ENCODE measurements at regions not wholly inside any gene's neighbourhood (a gene's known extent, or its start where the extent isn't known, plus 50 kb on each side); places are given as distances from the start of the nearest gene placed in this dataset.
"Not testable (repeated sequence)": the region's sequence is repeated elsewhere in the genome, so short reads cannot be mapped to it uniquely, and the experiment has no call there.

- no peaks in the 10 kb centered on the region for H3K9me3 ChIP-seq (ENCODE audit: control insufficient read depth in 1 of 2, low read length in 2 of 2)
- no peaks in the 10 kb centered on the region for H3K27me3 ChIP-seq (ENCODE audit: low read depth, low read length)
- H3K4me1 ChIP-seq (ENCODE audit: control insufficient read depth in 1 of 2, insufficient read depth in 2 of 2, low read length in 2 of 2), result no peaks in the 10 kb centered on the region
- no peak overlapping the region for H3K27ac ChIP-seq (ENCODE audit: low read length)
- no peak overlapping the region for H3K4me3 ChIP-seq (ENCODE audit: low read depth in 1 of 2, low read length in 2 of 2)
- H3K36me3 ChIP-seq (ENCODE audit: control insufficient read depth in 1 of 2, insufficient read depth in 2 of 2, low read length in 2 of 2), result no peaks in the 10 kb centered on the region
These were observed 146.1 kb downstream of the OR4C45 start for GRCh38 chr11:50178737-50179136.

DNA sequence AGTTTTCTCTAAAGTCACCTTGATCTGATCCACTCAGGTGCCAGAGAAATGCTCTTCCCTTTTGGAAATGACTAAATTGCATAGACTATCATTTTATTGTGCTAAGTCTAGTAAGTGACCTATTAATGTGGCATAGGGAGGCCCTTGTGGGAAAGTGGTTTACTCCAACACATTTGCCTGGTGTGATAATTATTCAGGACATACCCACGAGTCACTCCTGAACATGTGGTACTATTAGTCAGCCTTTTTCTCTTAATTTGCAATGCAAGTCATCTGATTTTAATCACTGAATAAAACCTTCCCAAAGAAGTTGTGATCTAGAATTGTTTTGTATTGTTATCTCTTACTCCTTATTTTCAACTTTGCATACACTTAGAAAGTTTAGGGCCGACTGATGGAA lies 148.7 kb downstream of the OR4C45 start:
- Histone ChIP-seq H3K36me3 (ENCODE audit: control insufficient read depth in 1 of 2, insufficient read depth in 2 of 2, low read length in 2 of 2) (no peaks in the 10 kb centered on the region), H3K4me1 (ENCODE audit: control insufficient read depth in 1 of 2, insufficient read depth in 2 of 2, low read length in 2 of 2) (no peaks in the 10 kb centered on the region), H3K27ac (ENCODE audit: low read length) (no peak overlapping the region), H3K4me3 (ENCODE audit: low read depth in 1 of 2, low read length in 2 of 2) (no peak overlapping the region), H3K27me3 (ENCODE audit: low read depth, low read length) (no peaks in the 10 kb centered on the region), H3K9me3 (ENCODE audit: control insufficient read depth in 1 of 2, low read length in 2 of 2) (no peaks in the 10 kb centered on the region)

DNA sequence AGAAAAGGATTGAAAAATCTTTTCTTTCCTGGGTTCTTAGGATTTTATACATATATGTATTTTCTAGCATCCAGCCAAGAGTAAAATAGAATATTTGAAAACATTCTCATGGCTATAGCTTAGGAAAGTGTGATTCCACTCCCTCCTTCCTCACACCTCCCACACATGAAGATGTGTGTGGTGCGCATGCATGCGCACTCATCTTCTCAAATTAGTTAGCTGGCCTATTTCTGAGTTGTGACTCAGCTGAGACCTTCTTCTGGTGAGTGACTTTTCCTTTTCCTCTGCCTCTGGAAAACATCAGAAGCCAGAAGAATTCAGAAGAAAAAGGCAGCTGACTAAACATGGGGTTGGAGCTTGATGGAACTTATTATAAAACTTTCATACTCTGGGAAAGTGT lies 149.8 kb downstream of the OR4C45 start:
- H3K9me3 ChIP-seq (ENCODE audit: control insufficient read depth in 1 of 2, low read length in 2 of 2), result no peaks in the 10 kb centered on the region
- no peaks in the 10 kb centered on the region for H3K36me3 ChIP-seq (ENCODE audit: control insufficient read depth in 1 of 2, insufficient read depth in 2 of 2, low read length in 2 of 2)
- H3K4me1 ChIP-seq (ENCODE audit: control insufficient read depth in 1 of 2, insufficient read depth in 2 of 2, low read length in 2 of 2), result no peaks in the 10 kb centered on the region
- H3K4me3 ChIP-seq (ENCODE audit: low read depth in 1 of 2, low read length in 2 of 2), result no peak overlapping the region
- no peak overlapping the region for H3K27ac ChIP-seq (ENCODE audit: low read length)
- H3K27me3 ChIP-seq (ENCODE audit: low read depth, low read length), result no peaks in the 10 kb centered on the region

GRCh38 chr11:50183170-50183569 lies 150.5 kb downstream of the OR4C45 start:
- H3K4me1 ChIP-seq (ENCODE audit: control insufficient read depth in 1 of 2, insufficient read depth in 2 of 2, low read length in 2 of 2); H3K4me3 ChIP-seq (ENCODE audit: low read depth in 1 of 2, low read length in 2 of 2); H3K27me3 ChIP-seq (ENCODE audit: low read depth, low read length); H3K36me3 ChIP-seq (ENCODE audit: control insufficient read depth in 1 of 2, insufficient read depth in 2 of 2, low read length in 2 of 2); H3K27ac ChIP-seq (ENCODE audit: low read length); H3K9me3 ChIP-seq (ENCODE audit: control insufficient read depth in 1 of 2, low read length in 2 of 2): not testable (repeated sequence)

DNA sequence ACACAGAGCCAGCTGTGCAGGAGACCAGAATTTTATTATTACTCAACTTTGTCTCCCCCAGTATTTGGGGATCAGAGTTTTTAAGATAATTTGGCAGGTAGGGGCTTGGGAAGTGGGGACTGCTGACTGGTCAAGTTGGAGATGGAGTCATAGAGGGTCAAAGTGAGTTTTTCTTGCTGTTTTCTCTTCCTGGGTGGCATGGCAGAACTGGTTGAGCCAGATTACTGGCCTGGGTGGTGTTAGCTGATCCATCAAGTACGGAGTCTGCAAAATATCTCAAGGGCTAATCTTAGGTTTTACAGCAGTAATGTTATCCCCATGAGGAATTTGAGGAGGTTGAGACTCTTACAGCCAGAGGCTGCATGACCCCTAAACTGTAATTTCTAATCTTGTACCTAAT lies 153.5 kb downstream of the OR4C45 start:
- Histone ChIP-seq H3K4me3 (ENCODE audit: low read depth in 1 of 2, low read length in 2 of 2) (no peak overlapping the region), H3K4me1 (ENCODE audit: control insufficient read depth in 1 of 2, insufficient read depth in 2 of 2, low read length in 2 of 2) (no peaks in the 10 kb centered on the region), H3K27ac (ENCODE audit: low read length) (no peak overlapping the region)

DNA sequence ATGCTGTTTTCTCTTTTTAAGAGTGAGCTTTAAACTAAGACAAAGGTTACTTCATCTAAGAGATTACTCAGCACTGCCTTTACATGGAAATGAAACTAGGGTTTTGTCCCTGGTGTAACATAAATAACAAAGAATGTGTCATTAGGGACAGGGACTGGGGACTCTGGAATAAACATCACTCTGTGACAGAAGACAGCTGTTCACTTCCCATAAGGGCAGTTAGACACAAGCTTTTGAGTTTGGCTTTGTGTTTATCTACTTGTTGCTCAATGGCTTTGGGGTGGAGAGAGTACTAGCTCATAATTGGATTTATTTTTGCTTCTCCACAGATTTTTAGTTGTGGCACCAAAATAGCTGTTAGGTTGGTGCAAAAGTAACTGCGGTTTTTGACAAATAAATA lies 154.5 kb downstream of the OR4C45 start:
- Histone ChIP-seq H3K27me3 (ENCODE audit: low read depth, low read length) (no peaks in the 10 kb centered on the region), H3K36me3 (ENCODE audit: control insufficient read depth in 1 of 2, insufficient read depth in 2 of 2, low read length in 2 of 2) (no peaks in the 10 kb centered on the region), H3K4me1 (ENCODE audit: control insufficient read depth in 1 of 2, insufficient read depth in 2 of 2, low read length in 2 of 2) (no peaks in the 10 kb centered on the region), H3K4me3 (ENCODE audit: low read depth in 1 of 2, low read length in 2 of 2) (no peak overlapping the region), H3K9me3 (ENCODE audit: control insufficient read depth in 1 of 2, low read length in 2 of 2) (peaks cover 0 to 2% of the 10 kb centered on the region in 2 donors), H3K27ac (ENCODE audit: low read length) (no peak overlapping the region)

More for the DNA sequence above, 153.5 kb downstream of the OR4C45 start:
- H3K9me3 ChIP-seq (ENCODE audit: control insufficient read depth in 1 of 2, low read length in 2 of 2), result peaks cover 0 to 2% of the 10 kb centered on the region in 2 donors
- H3K27me3 ChIP-seq (ENCODE audit: low read depth, low read length), result no peaks in the 10 kb centered on the region
- H3K36me3 ChIP-seq (ENCODE audit: control insufficient read depth in 1 of 2, insufficient read depth in 2 of 2, low read length in 2 of 2), result no peaks in the 10 kb centered on the region

DNA sequence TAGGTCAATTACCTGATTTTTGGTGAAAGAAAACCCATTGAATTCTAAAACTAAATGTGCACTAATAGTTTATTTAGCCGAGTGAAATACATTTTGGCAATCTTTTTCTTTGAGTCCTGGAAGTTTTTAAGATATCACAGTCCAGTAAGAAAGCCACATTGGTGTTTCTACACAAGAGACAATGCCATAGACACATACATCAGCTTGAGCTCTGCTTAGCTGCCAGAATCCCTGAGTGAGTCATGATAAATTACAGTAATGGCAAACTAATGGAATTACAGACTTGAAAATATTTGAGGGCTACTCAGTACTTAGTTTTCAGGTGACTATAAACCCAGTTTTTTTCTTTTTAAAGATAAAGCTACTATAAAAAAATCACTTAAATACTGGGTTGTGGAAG lies 155.4 kb downstream of the OR4C45 start:
- Histone ChIP-seq H3K9me3 (ENCODE audit: control insufficient read depth in 1 of 2, low read length in 2 of 2) (peaks cover 0 to 2% of the 10 kb centered on the region in 2 donors), H3K27me3 (ENCODE audit: low read depth, low read length) (no peaks in the 10 kb centered on the region), H3K36me3 (ENCODE audit: control insufficient read depth in 1 of 2, insufficient read depth in 2 of 2, low read length in 2 of 2) (no peaks in the 10 kb centered on the region), H3K4me1 (ENCODE audit: control insufficient read depth in 1 of 2, insufficient read depth in 2 of 2, low read length in 2 of 2) (no peaks in the 10 kb centered on the region), H3K27ac (ENCODE audit: low read length) (no peak overlapping the region), H3K4me3 (ENCODE audit: low read depth in 1 of 2, low read length in 2 of 2) (no peak overlapping the region)

DNA sequence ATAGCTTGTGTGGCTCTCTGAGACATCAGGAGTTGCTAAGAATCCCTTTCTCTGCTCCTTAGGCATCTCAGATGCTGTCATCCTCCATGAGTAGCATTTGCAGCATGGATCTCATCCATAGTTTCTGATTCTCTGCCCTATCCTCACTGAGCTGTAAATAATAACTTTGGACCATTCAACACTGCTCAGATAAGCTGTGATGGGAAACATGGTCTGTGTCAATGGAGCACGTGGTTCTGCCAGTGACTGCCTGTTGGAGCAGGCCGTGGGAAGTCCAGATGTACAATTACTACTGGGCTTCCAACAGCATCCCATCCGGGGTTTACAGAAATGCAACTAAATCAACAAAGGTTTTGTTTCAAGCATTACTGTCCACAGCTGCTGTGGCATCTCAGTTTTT lies 160.1 kb downstream of the OR4C45 start:
- Histone ChIP-seq H3K27me3 (ENCODE audit: low read depth, low read length) (no peaks in the 10 kb centered on the region), H3K4me1 (ENCODE audit: control insufficient read depth in 1 of 2, insufficient read depth in 2 of 2, low read length in 2 of 2) (no peaks in the 10 kb centered on the region), H3K4me3 (ENCODE audit: low read depth in 1 of 2, low read length in 2 of 2) (no peak overlapping the region), H3K9me3 (ENCODE audit: control insufficient read depth in 1 of 2, low read length in 2 of 2) (peaks cover 0 to 2% of the 10 kb centered on the region in 2 donors), H3K27ac (ENCODE audit: low read length) (no peak overlapping the region), H3K36me3 (ENCODE audit: control insufficient read depth in 1 of 2, insufficient read depth in 2 of 2, low read length in 2 of 2) (no peaks in the 10 kb centered on the region)

DNA sequence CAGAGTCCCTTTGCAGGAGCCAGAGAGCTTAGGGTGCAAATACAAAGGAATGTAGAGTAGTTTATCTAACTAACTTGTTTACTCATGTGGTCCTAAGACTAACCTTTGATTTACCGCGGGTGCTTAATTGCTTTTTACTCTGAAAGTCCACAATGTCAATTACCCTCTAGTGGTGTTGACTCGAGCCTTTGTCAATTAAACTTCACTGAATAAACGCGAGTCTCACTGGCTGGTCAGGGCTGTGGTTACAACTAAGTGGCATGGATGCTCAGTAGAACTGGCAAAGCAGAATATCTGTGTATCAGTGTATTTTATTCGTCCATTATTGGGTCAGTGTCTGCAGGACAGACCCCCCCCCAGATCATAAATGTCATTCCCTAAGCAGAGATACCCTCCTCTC lies 181.7 kb downstream of the OR4C45 start:
- no peaks in the 10 kb centered on the region for H3K36me3 ChIP-seq (ENCODE audit: control insufficient read depth in 1 of 2, insufficient read depth in 2 of 2, low read length in 2 of 2)
- H3K9me3 ChIP-seq (ENCODE audit: control insufficient read depth in 1 of 2, low read length in 2 of 2), result no peaks in the 10 kb centered on the region
- no peak overlapping the region for H3K4me3 ChIP-seq (ENCODE audit: low read depth in 1 of 2, low read length in 2 of 2)
- no peaks in the 10 kb centered on the region for H3K27me3 ChIP-seq (ENCODE audit: low read depth, low read length)
- no peaks in the 10 kb centered on the region for H3K4me1 ChIP-seq (ENCODE audit: control insufficient read depth in 1 of 2, insufficient read depth in 2 of 2, low read length in 2 of 2)
- no peak overlapping the region for H3K27ac ChIP-seq (ENCODE audit: low read length)

DNA sequence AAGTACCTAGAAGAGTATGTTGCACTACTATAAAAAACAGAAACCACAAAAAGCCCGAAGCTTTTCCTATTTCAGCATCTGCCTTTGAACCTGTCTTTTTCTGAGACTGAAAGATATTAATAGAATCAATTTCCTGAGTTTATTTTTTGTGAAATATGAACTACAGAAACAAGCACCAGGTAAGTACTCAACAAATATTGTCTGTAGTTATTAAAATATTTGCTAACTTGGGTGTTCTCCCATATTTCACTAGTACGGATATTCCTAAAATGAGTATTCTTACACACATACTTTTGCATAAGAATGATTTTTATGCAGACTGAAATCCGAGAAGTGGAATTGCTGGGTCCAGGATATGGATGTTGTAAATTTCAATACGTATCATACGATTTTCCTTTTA lies 188.0 kb downstream of the OR4C45 start:
- Histone ChIP-seq H3K27me3 (ENCODE audit: low read depth, low read length) (no peaks in the 10 kb centered on the region), H3K4me3 (ENCODE audit: low read depth in 1 of 2, low read length in 2 of 2) (no peak overlapping the region), H3K9me3 (ENCODE audit: control insufficient read depth in 1 of 2, low read length in 2 of 2) (no peaks in the 10 kb centered on the region), H3K36me3 (ENCODE audit: control insufficient read depth in 1 of 2, insufficient read depth in 2 of 2, low read length in 2 of 2) (no peaks in the 10 kb centered on the region), H3K4me1 (ENCODE audit: control insufficient read depth in 1 of 2, insufficient read depth in 2 of 2, low read length in 2 of 2) (no peaks in the 10 kb centered on the region), H3K27ac (ENCODE audit: low read length) (no peak overlapping the region)

DNA sequence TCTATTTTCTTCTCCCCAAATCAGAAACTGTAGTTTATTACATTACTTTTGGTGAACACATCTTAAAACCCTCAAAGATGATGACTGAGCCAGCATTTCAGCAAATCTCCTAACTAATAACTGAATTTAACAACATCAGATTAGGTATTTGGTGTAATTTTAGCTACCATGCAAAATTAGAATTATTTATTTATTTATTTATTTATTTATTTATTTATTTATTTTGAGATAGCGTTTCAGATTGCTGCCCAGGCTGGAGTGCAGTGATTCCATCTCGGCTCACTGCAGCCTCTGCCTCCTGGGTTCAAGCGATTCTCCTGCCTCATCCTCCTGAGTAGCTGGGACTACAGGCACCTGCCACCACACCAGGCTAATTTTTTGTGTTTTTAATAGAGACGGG lies 205.7 kb downstream of the OR4C45 start:
- not testable (repeated sequence) for H3K36me3 ChIP-seq (ENCODE audit: control insufficient read depth in 1 of 2, insufficient read depth in 2 of 2, low read length in 2 of 2); H3K4me3 ChIP-seq (ENCODE audit: low read depth in 1 of 2, low read length in 2 of 2); H3K27ac ChIP-seq (ENCODE audit: low read length); H3K27me3 ChIP-seq (ENCODE audit: low read depth, low read length); H3K9me3 ChIP-seq (ENCODE audit: control insufficient read depth in 1 of 2, low read length in 2 of 2); H3K4me1 ChIP-seq (ENCODE audit: control insufficient read depth in 1 of 2, insufficient read depth in 2 of 2, low read length in 2 of 2)

DNA sequence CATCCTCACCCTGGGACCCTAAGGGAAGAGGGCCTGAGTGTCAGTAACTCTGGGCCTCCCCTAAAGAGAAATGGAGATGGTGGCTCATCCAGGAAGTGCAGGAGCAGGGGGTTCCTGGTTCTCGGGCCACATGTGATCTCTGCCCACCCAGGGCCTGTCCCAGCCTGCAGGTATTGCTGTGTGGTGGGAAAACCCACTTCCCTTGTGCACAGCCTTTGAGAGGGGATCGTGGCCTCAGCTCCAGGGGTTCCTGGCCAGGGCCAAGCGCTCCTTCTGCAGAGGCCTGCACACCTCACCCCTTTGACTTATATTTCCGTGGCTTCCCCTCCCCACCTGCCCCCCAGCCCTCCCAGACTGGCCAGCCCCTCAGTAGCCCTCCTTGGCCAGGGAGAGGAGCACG lies 213.5 kb downstream of the OR4C45 start:
- Histone ChIP-seq H3K27me3 (ENCODE audit: low read depth, low read length) (no peaks in the 10 kb centered on the region), H3K4me1 (ENCODE audit: control insufficient read depth in 1 of 2, insufficient read depth in 2 of 2, low read length in 2 of 2) (no peaks in the 10 kb centered on the region), H3K36me3 (ENCODE audit: control insufficient read depth in 1 of 2, insufficient read depth in 2 of 2, low read length in 2 of 2) (no peaks in the 10 kb centered on the region), H3K9me3 (ENCODE audit: control insufficient read depth in 1 of 2, low read length in 2 of 2) (no peaks in the 10 kb centered on the region), H3K4me3 (ENCODE audit: low read depth in 1 of 2, low read length in 2 of 2) (no peak overlapping the region), H3K27ac (ENCODE audit: low read length) (no peak overlapping the region)

Data from muscle layer of duodenum (tissue), 2 donors.